Chondrocyte (in vitro differentiated cells): ENCODE measurements at regions not wholly inside any gene's neighbourhood (a gene's known extent, or its start where the extent isn't known, plus 50 kb on each side); places are given as distances from the start of the nearest gene placed in this dataset.

Source experiments
- DNase-seq: peaks from one replicate; pipeline ENCODE4 v3.0.0; 2021; ENCODE audit warnings: mixed read lengths, low spot score
- H3K27ac Mint-ChIP-seq: one replicate; pipeline ENCODE4 v1.8.0; 2021; ENCODE audit warnings: mild to moderate bottlenecking, moderate library complexity, mixed read lengths; ENCODE audit not compliant: unreplicated experiment
- H3K27me3 Mint-ChIP-seq: 2 replicates; pipeline ENCODE4 v1.8.0; 2021; ENCODE audit warnings: low read depth, mixed read lengths
- H3K36me3 Mint-ChIP-seq: 2 replicates; pipeline ENCODE4 v1.8.0; 2021; ENCODE audit warnings: low read depth, mixed read lengths
- H3K4me1 Mint-ChIP-seq: 2 replicates; pipeline ENCODE4 v1.8.0; 2021; ENCODE audit warnings: low read depth, mild to moderate bottlenecking, mixed read lengths
- H3K4me3 Mint-ChIP-seq: one replicate; pipeline ENCODE4 v1.8.0; 2021; ENCODE audit warnings: mild to moderate bottlenecking, moderate library complexity, mixed read lengths; ENCODE audit not compliant: unreplicated experiment
- H3K9me3 Mint-ChIP-seq: 2 replicates; pipeline ENCODE4 v1.8.0; 2021; ENCODE audit warnings: low read depth, mixed read lengths
- CTCF ChIP-seq: fragments of 200-600 bp; sonication (generic); IDR thresholded peaks from 2 replicates; pipeline ENCODE4 v1.5.0; 2021; ENCODE audit warnings: antibody characterized with exemption, mild to moderate bottlenecking, moderate library complexity

- no peak for TF ChIP-seq CTCF
- H3K4me1 Mint-ChIP-seq = peaks cover 17% of the 10 kb centered on the region
- peaks cover 8% of the 10 kb centered on the region for H3K36me3 Mint-ChIP-seq
- H3K27me3 Mint-ChIP-seq = no peaks in the 10 kb centered on the region
- H3K27ac Mint-ChIP-seq = no peak overlapping the region
- H3K9me3 Mint-ChIP-seq = peaks cover 26% of the 10 kb centered on the region
- H3K4me3 Mint-ChIP-seq = no peak overlapping the region
- DNase-seq = no peak
Measured at GRCh38 chr5:125536095-125536494, 789.7 kb upstream of the ZNF608 start.

GRCh38 chr5:125536582-125536981 is 790.1 kb upstream of the ZNF608 start:
- DNase-seq = no peak
- Mint-ChIP-seq H3K27ac (peak overlapping the region; percentile 18), H3K36me3 (peaks cover 8% of the 10 kb centered on the region), H3K27me3 (no peaks in the 10 kb centered on the region), H3K4me1 (peaks cover 17% of the 10 kb centered on the region), H3K9me3 (peaks cover 26% of the 10 kb centered on the region), H3K4me3 (no peak overlapping the region)
- no peak for TF ChIP-seq CTCF

- Mint-ChIP-seq H3K4me3 (no peak overlapping the region), H3K4me1 (peaks cover 17% of the 10 kb centered on the region), H3K9me3 (peaks cover 26% of the 10 kb centered on the region), H3K36me3 (peaks cover 8% of the 10 kb centered on the region), H3K27ac (no peak overlapping the region), H3K27me3 (no peaks in the 10 kb centered on the region)
- no peak for DNase-seq
- TF ChIP-seq CTCF = no peak
Measured at GRCh38 chr5:125537661-125538060, 791.2 kb upstream of the ZNF608 start.

DNA sequence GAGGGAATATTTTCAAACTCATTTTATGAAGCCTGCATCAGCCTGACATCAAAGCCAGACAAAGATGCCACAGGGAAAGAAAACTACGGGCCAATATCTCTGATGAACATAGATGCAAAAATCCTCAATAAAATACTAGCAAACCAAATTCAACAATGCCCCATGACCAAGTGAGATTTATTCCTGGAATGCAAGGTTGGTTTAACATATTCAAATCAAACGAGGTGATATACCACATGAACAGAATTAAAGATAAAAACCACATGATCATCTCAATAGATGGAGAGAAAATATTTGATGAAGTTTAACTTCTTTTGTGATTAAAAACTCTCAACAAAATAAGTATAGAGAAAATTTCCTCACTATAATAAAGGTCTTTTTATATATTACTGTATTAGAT is 792.0 kb upstream of the ZNF608 start:
- H3K27ac Mint-ChIP-seq = no peak overlapping the region

DNA sequence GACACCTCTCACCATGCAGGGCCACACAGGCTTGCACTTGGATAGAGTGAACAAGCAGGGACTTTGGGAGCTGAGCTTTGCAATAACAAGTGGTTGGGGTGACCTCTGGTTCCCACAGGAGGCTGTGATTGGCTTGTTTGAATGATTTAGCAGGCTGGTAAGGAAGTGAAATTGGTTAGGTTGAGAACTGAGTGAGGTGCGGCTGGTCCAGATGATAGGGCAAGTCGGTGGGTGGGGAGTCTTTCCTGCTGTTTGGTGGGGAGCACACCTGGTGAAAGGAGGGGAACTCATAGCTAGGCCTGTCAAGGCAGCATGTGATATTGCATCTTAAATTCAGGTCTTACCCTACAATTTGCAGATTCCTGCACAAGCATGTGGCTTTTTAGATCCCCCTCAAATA is 794.6 kb upstream of the ZNF608 start:
- H3K9me3 Mint-ChIP-seq = peaks cover 15% of the 10 kb centered on the region
- H3K4me3 Mint-ChIP-seq = no peak overlapping the region

More for the DNA sequence above, 792.0 kb upstream of the ZNF608 start:
- Mint-ChIP-seq H3K9me3 (peaks cover 23% of the 10 kb centered on the region), H3K27me3 (no peaks in the 10 kb centered on the region), H3K36me3 (peaks cover 8% of the 10 kb centered on the region), H3K4me1 (peaks cover 17% of the 10 kb centered on the region), H3K4me3 (no peak overlapping the region)
- TF ChIP-seq CTCF = no peak
- DNase-seq = no peak

More for the DNA sequence above, 794.6 kb upstream of the ZNF608 start:
- Mint-ChIP-seq H3K36me3 (peaks cover 6% of the 10 kb centered on the region), H3K27ac (no peak overlapping the region), H3K27me3 (no peaks in the 10 kb centered on the region), H3K4me1 (peaks cover 14% of the 10 kb centered on the region)
- TF ChIP-seq CTCF = no peak
- DNase-seq = no peak
